ENCODE measurements at regions not wholly inside any gene's neighbourhood (a gene's known extent, or its start where the extent isn't known, plus 50 kb on each side); places are given as distances from the start of the nearest gene placed in this dataset.

DNA sequence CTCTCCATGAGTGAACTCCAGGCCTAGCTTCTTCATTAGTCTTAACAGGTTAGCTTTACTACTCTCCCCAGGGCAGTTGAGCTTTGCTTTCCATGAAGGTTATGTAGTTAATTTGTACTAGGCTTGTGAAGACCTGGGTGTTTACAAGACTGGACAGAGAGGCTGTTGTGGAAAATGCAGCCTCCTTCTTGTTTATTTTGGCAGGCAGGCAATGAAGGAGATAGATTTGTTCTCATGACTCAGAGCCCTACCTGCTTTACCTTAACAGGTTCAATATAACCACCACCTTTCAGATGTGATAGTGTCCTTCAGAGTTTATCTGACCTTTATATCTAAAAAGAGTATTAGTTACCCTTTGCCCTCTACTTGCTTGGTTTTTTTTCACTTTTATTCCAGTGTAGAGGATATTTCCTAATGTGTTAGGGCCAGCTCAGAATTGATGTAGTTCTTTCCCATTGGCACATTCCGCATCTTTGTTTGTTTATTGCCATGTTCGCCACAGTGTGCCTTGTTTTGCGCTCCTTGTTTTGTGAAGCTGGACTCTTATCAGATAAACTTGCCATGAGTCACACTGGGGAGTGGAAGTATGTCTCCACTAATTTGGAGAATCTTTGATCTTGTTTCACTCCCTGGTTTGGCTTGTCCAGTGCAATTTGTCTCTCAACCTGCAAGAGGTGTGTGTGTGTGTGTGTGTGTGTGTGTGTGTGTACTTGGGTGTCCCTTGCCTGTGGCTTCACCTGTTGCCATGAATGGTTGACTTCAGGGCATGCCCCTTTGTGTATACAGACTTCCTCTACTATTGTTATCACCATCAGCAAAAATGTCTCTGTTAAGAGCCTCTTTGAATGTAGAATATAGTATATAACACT is 87.4 kb upstream of the MACF1 start:
- ChIA-PET CTCF (interaction anchor here (2.1 kb wide), 1 partner anchor 75 kb away, joined by 11 read pairs; no protein-coding TSS in a partner anchor), POLR2A (no interaction called here)
- Histone ChIP-seq H3K27ac (ENCODE audit: extremely low read depth, low read depth, low read length) (no peak overlapping the region), H3K4me1 (ENCODE audit: control insufficient read depth, insufficient read depth, low read length) (peaks cover 31% of the 10 kb centered on the region), H3K4me3 (ENCODE audit: low read depth, low read length) (no peak overlapping the region), H3K9me3 (ENCODE audit: control insufficient read depth, insufficient read depth, low read depth, low read length) (no peaks in the 10 kb centered on the region), H3K36me3 (ENCODE audit: control insufficient read depth in 2 of 2, insufficient read depth in 1 of 2, low read length in 2 of 2) (no peaks in the 10 kb centered on the region)
- TF ChIP-seq, protein P1, sequence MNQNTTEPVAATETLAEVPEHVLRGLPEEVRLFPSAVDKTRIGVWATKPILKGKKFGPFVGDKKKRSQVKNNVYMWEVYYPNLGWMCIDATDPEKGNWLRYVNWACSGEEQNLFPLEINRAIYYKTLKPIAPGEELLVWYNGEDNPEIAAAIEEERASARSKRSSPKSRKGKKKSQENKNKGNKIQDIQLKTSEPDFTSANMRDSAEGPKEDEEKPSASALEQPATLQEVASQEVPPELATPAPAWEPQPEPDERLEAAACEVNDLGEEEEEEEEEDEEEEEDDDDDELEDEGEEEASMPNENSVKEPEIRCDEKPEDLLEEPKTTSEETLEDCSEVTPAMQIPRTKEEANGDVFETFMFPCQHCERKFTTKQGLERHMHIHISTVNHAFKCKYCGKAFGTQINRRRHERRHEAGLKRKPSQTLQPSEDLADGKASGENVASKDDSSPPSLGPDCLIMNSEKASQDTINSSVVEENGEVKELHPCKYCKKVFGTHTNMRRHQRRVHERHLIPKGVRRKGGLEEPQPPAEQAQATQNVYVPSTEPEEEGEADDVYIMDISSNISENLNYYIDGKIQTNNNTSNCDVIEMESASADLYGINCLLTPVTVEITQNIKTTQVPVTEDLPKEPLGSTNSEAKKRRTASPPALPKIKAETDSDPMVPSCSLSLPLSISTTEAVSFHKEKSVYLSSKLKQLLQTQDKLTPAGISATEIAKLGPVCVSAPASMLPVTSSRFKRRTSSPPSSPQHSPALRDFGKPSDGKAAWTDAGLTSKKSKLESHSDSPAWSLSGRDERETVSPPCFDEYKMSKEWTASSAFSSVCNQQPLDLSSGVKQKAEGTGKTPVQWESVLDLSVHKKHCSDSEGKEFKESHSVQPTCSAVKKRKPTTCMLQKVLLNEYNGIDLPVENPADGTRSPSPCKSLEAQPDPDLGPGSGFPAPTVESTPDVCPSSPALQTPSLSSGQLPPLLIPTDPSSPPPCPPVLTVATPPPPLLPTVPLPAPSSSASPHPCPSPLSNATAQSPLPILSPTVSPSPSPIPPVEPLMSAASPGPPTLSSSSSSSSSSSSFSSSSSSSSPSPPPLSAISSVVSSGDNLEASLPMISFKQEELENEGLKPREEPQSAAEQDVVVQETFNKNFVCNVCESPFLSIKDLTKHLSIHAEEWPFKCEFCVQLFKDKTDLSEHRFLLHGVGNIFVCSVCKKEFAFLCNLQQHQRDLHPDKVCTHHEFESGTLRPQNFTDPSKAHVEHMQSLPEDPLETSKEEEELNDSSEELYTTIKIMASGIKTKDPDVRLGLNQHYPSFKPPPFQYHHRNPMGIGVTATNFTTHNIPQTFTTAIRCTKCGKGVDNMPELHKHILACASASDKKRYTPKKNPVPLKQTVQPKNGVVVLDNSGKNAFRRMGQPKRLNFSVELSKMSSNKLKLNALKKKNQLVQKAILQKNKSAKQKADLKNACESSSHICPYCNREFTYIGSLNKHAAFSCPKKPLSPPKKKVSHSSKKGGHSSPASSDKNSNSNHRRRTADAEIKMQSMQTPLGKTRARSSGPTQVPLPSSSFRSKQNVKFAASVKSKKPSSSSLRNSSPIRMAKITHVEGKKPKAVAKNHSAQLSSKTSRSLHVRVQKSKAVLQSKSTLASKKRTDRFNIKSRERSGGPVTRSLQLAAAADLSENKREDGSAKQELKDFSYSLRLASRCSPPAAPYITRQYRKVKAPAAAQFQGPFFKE (tag by site-specific recombination; IDR thresholded peaks at IDR 0.05; ENCODE audit: borderline replicate concordance) = no peak
- TF ChIP-seq ZBTB7A (tag by site-specific recombination; IDR thresholded peaks at IDR 0.05; ENCODE audit: low read depth) = 0 out of 2 replicates have a peak, but pooled peaks have one; percentile 28
- TF ChIP-seq ZEB2 (tag by site-specific recombination; IDR thresholded peaks at IDR 0.05) = peak; percentile 62; the same call in 1 of the 2 replicates
- TF ChIP-seq OSR2 (tag by site-specific recombination; IDR thresholded peaks at IDR 0.05) = peak; percentile 70; the same call in 1 of the 2 replicates
- no peak for TF ChIP-seq ZNF280C (tag by site-specific recombination; IDR thresholded peaks at IDR 0.05)
- peak; percentile 77 for TF ChIP-seq ZSCAN4 (tag by site-specific recombination; IDR thresholded peaks at IDR 0.05)
- TF ChIP-seq KLF17 (tag by site-specific recombination; IDR thresholded peaks at IDR 0.05) = peak; percentile 81
- 0 out of 2 replicates have a peak, but pooled peaks have one; percentile 3 for TF ChIP-seq FEZF1 (tag by site-specific recombination; IDR thresholded peaks at IDR 0.05)
- peak; percentile 27; the same call in 1 of the 2 replicates for TF ChIP-seq ZNF843 (tag by site-specific recombination; IDR thresholded peaks at IDR 0.05)
- TF ChIP-seq TCF7L2 (IDR thresholded peaks at IDR 0.05; ENCODE audit: borderline replicate concordance, low read depth, low read length) = peak; percentile 77
- TF ChIP-seq ZBTB10 (tag by site-specific recombination; IDR thresholded peaks at IDR 0.05) = no peak
- TF ChIP-seq ZNF19 (tag by site-specific recombination; IDR thresholded peaks at IDR 0.05; ENCODE audit: low read depth) = no peak
- peak; percentile 86 for TF ChIP-seq SP7 (tag by site-specific recombination; IDR thresholded peaks at IDR 0.05)
- TF ChIP-seq SP3 (tag by site-specific recombination; IDR thresholded peaks at IDR 0.05) = no peak
- TF ChIP-seq BCL11A (tag by site-specific recombination; IDR thresholded peaks at IDR 0.05; ENCODE audit: low read depth) = peak; percentile 22; the same call in 1 of the 2 replicates
- TF ChIP-seq, protein P2, sequence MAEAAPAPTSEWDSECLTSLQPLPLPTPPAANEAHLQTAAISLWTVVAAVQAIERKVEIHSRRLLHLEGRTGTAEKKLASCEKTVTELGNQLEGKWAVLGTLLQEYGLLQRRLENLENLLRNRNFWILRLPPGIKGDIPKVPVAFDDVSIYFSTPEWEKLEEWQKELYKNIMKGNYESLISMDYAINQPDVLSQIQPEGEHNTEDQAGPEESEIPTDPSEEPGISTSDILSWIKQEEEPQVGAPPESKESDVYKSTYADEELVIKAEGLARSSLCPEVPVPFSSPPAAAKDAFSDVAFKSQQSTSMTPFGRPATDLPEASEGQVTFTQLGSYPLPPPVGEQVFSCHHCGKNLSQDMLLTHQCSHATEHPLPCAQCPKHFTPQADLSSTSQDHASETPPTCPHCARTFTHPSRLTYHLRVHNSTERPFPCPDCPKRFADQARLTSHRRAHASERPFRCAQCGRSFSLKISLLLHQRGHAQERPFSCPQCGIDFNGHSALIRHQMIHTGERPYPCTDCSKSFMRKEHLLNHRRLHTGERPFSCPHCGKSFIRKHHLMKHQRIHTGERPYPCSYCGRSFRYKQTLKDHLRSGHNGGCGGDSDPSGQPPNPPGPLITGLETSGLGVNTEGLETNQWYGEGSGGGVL (tag by site-specific recombination; IDR thresholded peaks at IDR 0.05) = peak; percentile 42; the same call in 1 of the 2 replicates
- TF ChIP-seq ZNF175 (tag by site-specific recombination; IDR thresholded peaks at IDR 0.05) = no peak
- 0 out of 2 replicates have a peak, but pooled peaks have one; percentile 14 for TF ChIP-seq KLF9 (tag by site-specific recombination; IDR thresholded peaks at IDR 0.05; ENCODE audit: low read depth)
- TF ChIP-seq KLF1 (tag by site-specific recombination; IDR thresholded peaks at IDR 0.05) = 0 out of 2 replicates have a peak, but pooled peaks have one; percentile 10
- no peak for TF ChIP-seq ZNF701 (tag by site-specific recombination; IDR thresholded peaks at IDR 0.05)
- no peak for TF ChIP-seq ZNF138 (tag by site-specific recombination; IDR thresholded peaks at IDR 0.05; ENCODE audit: borderline replicate concordance)
